HG03135 (cell line): ENCODE measurements at regions not wholly inside any gene's neighbourhood (a gene's known extent, or its start where the extent isn't known, plus 50 kb on each side); places are given as distances from the start of the nearest gene placed in this dataset.

Experiments used
- ATAC-seq: cut with Tn5 transposase; IDR thresholded peaks from one replicate; pipeline ENCODE4 v1.9.1; 2021; ENCODE audit warnings: mild to moderate bottlenecking, moderate library complexity; ENCODE audit not compliant: unreplicated experiment

- no peak for ATAC-seq
These were observed 400.7 kb upstream of the TNP1 start for GRCh38 chr2:217260441-217261115.

DNA sequence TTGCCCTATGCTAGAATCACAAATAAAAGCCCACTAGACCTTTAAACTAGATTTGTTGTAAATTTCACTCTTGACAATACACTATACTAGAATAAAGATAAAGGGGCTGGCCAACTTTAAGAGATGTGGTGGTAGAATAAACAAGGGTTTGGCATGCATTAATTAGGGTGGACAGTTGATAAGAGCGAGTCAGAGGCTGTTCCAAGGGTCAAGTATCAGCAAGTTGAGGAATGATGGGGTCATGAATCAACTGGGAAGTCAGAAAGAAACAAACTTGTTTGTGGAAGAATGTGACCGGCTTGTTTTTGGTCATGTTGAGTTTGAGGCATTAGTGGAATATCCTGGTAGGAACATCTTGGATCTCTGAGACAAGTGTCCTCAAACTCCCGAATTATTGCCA is 398.3 kb upstream of the TNP1 start:
- no peak for ATAC-seq

DNA sequence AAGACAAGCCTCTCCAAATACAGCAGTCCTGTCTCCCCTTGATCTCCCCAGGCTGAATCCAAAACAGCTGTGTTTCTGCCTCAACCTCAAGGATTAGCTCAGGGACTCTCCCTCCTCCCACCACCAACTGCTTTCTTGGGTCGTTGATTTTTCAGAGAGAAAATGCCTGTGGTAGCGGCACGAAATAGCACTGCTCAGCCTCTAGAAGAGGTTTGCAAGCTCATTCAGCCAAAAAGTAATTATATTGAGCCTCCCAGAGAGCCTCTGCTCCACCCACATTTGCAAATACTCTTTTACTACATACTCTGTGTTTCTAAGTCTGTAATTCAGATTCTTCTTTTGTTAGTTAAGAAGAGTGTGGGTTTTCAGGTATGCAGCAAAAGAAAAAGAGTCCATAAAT is 396.4 kb upstream of the TNP1 start:
- no peak for ATAC-seq

DNA sequence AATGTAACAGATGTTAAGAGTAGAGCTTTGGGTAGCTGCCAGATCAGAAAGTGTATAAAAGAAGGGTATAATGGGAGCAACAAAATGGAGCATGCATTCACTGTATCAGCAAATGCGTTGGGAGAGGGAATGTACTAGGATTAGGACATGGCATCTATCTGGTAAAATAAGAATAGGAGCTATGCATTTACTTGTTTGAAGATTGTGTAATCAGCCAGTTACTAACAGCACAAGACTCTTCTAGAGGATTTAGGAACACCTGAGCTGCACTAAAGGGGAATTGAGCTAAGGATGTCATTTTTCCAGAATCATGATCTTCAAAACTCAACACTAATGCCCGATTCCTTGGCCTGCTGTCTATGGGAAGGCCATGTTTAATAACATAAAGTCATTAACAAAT is 394.2 kb upstream of the TNP1 start:
- ATAC-seq, result no peak

- no peak for ATAC-seq
These were observed 392.3 kb upstream of the TNP1 start for GRCh38 chr2:217252181-217252580.

- ATAC-seq, result no peak
These were observed 390.2 kb upstream of the TNP1 start for GRCh38 chr2:217250013-217250524.

GRCh38 chr2:217249121-217250012 is 389.5 kb upstream of the TNP1 start:
- no peak for ATAC-seq

GRCh38 chr2:217248312-217248935 is 388.6 kb upstream of the TNP1 start:
- peak; percentile 97 for ATAC-seq

DNA sequence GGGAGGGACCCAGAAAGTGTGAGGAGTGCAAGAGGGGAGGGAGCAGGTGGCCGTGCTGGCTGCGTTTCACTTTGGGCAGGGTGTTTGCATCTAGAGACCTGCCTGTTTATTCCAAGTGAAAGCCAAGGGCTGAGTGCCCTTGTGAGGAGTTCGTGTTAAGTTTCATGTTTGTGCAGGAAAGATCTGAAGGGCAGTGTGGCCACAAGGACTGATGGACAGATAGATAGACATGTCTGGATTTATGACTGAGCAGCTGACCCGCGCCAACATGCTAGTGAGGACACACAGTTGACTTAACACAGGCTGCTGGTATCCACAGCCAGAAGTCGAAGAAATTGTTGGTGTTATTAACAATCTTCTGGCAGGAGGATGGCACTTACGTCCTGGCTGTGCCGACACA is 387.6 kb upstream of the TNP1 start:
- ATAC-seq, result no peak

GRCh38 chr2:217246108-217246507 is 386.2 kb upstream of the TNP1 start:
- no peak for ATAC-seq

- ATAC-seq, result no peak
These were observed 385.0 kb upstream of the TNP1 start for GRCh38 chr2:217244815-217245214.

GRCh38 chr2:217242947-217243346 is 383.1 kb upstream of the TNP1 start:
- no peak for ATAC-seq

DNA sequence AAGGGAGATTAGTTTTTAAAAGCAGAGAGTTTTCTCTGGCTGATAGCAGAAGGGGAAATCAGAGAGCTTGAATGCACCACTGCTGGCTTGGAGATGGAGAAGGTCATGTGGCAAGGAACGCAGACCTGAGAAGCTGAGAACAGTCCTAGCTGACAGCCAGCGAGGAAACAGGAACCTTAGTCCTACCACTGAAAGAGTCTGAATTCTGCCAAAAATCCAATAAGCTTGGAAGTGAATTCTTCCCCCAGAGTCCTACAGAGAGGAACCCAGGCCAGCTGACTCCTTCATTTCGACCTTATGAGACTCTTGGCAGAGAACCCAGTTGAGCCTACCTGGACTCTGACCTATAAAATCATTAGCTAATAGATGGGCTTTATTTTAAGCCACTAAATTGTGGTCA is 371.9 kb upstream of the TNP1 start:
- ATAC-seq, result no peak

GRCh38 chr2:217231212-217231611 is 371.3 kb upstream of the TNP1 start:
- ATAC-seq, result no peak

DNA sequence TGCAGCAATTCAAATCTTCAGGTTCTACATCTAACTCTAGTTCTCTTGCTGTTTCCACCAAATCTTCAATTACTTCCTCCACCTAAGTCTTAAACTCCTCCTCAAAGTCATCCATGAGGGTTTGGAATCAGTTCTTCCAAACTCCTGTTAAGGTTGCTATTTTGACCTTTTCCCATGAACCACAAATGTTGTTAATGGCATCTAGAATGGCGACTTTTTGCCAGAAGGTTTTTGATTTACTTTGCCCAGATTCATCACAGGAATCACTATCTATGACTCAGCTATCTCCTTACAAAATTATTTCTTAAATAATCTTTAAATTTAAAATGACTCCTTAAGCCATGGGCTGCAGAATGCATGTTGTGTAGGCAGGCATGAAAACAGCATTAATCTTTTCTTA is 368.9 kb upstream of the TNP1 start:
- no peak for ATAC-seq

GRCh38 chr2:217227794-217228193 is 367.9 kb upstream of the TNP1 start:
- ATAC-seq, result no peak

- ATAC-seq, result no peak
These were observed 365.7 kb upstream of the TNP1 start for GRCh38 chr2:217225596-217225995.

- peak; percentile 73 for ATAC-seq
These were observed 363.5 kb upstream of the TNP1 start for GRCh38 chr2:217223222-217223930.

GRCh38 chr2:217222309-217222910 is 362.5 kb upstream of the TNP1 start:
- ATAC-seq, result peak; percentile 27

GRCh38 chr2:217220228-217221013 is 360.6 kb upstream of the TNP1 start:
- ATAC-seq, result no peak
